T1000 (cell line): ENCODE measurements at regions not wholly inside any gene's neighbourhood (a gene's known extent, or its start where the extent isn't known, plus 50 kb on each side); places are given as distances from the start of the nearest gene placed in this dataset.
A peak's percentile ranks its signal among the peaks of the same experiment; 100 is the strongest.

Experiments
- DNase-seq: peaks from one replicate; lab custom pipeline; 2025; ENCODE audit warnings: mixed read lengths; lab: John Stamatoyannopoulos, UW

DNA sequence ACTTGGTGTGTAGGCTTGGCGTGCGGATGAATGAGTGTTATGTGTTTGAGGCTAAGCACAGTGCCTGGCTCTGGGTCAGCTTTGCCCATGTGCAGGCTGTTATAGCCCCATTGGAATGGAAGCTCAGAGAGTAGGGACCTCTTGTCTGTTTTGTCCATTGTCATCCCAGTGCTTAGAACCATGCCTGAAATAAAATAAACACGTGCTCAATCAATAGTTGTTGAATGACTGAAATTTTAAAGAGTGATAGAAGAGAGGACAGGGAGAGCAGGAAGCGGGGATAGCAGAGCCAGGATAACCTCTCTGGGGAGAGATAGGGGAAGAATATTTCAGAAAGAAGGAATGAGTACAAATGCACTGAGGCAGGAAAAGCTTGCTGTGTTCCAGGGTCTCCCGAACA, 263.9 kb downstream of the HIVEP2 start:
- DNase-seq = no peak

DNA sequence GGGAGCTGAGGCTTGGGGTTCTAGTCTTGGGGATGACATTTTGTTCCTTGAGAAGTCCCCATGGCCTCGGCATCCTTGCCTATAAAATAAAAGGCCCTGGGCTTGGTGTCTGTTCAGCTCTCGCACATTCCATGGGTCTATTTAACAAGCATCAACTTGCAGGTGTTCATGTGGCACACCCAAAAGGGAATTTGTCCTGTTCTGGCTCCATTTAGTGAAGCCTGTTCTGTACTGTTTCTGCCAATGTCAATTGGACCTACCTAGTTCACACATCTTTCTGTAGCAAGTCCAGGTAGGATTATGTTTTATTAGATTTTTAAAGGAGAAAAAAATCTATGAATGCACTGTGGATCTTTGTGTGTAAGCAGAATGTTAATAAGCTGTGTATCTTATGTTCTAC, 262.0 kb downstream of the HIVEP2 start:
- no peak for DNase-seq

DNA sequence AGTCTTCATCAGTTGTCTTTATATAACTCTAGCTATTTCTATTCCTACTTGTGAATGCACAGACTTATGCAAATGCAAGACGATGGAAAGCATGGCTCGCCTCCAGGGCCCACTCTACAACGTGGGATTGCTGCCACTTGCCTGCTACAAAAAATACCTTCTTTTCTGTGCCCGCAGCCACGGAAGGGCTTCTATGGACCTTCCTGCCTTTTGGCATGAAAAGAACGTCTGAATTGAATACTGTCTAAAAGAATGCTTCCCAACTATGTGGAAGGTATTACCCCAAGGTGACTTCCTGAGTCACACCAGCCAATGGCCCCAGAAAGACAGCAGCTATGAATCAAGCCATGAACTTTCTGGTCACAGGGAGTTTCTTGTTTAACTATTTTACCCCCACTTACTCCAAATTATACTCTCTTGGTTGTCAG, 261.2 kb downstream of the HIVEP2 start:
- no peak for DNase-seq

DNA sequence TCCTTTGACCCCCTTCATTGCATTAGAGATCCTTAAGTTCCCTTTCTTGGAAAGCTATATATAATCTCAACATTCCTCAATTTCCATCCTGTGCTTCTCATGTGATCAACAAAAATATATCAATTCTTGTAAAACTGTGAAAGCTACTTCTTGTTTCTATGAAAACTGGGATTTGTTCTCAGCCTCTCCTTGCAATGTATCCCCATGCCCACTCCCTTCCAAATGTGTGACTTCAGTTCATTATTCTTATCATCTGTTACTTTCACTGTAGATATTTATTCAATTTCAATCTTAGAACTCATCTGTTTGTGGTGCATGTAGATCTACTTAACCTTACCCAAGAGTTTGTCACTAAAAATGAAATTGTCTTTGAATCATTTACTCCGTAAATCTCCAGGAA, 260.6 kb downstream of the HIVEP2 start:
- DNase-seq = no peak

DNA sequence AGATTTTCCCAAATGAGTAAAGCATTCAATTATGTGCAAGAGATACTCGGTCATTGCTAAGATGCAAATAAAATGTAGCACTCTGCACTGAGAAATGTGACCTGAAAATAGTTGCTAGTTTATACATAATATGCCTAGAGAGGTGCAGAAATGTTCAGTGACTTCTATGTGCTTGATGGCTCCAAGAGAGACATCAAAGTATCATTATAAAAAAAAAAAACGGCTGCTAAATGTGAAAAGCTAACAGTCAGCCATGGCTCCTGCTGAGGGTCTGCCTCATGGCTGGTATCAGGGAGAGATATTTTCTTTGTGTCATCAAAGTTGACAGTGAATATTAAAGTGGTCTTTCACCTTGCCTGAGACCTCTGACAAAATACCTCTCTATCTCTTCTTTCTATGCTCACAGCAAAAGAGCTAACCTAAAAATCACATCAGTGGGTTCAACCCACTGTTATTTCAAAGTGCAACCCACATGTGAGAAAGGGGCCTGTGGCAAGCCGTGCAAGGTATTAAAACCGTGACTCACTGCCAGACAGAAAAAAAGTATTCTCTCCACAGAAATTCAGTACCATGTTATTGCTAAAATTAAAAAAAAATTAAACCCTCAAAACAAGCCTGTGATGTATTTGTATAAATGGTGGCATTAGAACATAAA, 259.0 kb downstream of the HIVEP2 start:
- DNase-seq = no peak

DNA sequence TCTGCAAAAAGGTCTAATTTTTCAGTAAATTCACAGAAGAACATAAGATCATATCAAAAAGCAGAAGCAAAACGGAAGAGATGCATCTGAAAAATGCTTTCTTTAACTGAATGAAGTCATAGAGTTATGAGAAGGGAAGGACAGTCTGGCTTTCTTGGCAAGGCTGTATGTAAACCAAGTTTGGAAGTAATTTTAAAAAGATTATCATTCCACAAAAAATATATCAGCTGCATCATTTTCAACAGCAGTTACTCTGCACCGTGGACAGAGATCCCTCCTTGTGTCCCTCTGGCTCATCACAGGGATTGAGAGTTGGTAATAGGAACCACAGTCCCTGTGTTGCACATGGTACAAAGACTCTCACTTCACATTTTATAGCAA, 258.5 kb downstream of the HIVEP2 start:
- no peak for DNase-seq

DNA sequence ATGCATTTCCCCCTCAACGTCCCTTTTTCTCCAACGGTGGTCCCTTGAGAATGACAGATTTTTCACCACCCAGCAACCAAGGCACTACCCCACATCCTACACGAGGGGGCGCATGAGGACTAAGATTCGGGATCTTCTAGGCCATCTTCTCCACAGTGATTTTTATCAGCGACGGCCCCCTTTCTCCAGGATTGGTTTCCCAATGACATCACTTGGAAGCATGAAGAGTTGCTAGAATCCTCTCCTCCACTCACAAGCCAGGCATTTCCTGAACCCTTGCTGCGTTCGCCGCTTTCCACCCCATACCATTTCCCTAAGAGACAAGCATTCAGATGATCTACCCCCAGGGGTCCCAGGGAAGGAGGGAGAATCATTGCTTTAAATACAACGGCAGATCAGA, 252.0 kb downstream of the HIVEP2 start:
- DNase-seq = peak; percentile 52

DNA sequence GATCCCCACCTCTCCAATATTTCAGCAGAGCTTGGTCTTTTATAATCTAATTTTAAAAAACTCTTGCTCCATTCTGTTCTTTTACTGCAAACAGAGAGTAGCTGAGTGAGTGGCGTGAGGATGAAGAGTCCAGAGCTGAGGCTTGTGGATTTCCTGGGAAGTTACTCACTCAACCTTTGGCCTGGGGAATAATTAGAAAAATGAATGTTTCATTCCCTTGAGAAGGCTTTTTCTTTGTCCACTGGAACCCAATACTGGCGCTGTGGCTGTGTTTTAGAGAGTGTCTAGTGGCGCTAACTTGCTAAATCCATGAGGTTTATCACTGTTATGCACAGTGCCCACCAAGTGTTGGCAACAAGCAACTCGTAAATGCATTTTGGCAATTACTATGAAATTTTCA, 251.5 kb downstream of the HIVEP2 start:
- no peak for DNase-seq

DNA sequence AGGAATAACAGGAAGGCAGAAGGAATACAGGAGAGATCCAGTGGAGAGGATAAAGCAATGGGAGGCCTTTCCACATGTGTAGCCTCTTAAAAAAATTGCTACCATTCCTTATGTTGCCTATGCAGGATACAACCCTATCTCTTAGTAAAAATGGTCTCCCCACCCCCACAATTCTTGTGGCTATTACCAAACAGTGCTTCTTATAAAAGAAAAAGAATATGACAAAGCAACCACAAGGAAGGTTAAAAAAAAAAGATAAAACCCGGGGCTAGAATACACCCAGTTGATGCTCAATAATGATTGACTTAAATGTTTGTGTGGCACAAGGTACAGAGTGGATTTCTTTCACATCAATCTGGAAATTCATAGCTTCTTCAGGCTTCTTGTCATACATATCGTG, 250.9 kb downstream of the HIVEP2 start:
- no peak for DNase-seq

DNA sequence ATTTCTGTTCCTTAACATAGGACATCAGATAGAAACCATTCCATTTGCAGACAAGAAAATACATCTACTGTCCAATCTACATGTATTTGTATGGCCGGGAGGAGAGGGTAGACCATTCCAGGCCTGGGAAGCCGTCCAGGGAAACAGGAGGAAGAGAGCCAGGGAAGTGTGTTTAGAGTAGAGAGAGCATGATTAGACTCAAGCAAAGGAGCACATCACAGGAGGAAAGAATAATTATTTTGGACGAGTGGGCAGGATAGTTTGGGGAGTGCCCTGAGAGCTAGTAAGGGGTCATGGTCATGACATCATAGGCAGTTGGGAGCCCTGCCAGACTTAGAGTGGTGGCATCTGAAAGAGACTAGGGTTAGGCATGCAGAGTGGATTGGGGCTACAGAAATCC, 250.0 kb downstream of the HIVEP2 start:
- DNase-seq = no peak

DNA sequence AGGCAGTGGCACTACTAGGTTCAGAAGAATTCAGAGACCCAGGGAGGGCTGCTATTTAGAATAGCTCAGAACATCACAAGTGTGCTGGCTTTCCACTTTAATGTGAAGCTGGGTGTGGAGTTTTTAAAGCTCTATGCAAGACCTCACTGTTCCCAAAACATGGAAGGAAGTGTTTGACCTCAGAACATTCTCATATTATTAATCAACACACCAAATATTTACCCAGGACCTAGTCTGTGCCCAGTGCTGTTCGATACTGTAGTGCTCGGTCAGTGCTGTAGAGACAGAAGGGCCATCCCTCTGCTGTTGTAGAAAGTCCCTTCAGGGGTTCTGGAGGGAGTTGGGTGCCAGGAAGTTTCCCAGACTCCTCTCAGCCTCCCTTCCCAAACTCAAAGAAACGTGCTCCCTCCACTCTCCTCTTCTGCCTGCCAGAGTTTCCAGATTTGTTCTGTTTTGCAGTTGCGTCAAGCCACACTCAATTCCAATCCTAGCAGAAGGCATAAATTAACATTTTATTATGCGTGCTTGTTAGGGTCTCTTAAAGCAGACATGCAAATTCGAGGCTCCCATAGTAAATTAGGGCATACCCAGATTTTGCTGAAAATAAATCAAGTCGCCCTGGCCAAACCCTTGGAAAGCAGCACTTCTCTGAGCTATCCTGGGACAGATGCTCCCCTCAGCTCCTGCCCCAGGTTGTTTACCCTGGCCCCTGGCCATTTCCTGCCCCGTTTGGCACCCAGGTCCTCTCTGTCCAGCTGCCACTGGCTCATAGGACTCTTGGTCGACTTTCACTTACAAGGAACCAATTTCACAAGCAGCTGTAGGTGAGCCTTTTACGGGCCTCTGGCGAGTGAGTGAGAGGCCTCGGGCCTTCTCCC, 248.6 kb downstream of the HIVEP2 start:
- DNase-seq = no peak

DNA sequence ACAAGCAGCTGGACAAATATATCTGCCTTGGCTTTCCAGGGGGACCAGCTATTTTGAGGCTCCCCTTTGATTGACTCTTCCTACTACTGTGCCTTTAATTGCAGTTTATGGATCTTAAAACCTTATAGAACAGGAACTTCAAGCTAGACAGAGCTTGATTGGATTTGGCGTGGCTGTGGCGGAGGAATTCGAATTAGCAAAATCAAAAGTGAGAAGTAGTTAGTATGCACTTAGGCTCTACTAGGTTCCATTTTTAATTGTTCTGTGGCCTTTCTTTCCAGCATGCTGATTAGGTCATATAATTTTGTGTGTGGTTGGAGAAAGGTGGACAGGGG, 248.0 kb downstream of the HIVEP2 start:
- DNase-seq = no peak

DNA sequence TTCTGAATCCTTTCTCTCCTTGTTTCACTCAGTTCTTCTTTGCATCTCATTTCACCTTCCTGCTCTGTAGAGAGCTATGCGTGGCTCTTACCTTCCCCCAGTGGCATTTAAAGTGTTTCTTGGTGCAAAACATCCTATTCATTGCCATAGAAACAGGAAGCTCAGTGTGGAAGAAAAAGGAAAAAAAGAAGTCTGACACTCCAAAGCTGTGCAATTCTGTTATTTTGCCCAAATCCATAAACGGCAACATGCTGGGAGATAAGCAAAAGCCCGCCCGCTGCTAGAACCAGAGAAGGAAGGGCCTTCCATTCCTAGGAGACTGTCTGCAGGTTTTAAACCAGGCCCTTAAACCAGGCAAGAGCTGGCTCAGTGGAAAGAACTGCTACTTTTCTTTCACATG, 247.1 kb downstream of the HIVEP2 start:
- DNase-seq = no peak

DNA sequence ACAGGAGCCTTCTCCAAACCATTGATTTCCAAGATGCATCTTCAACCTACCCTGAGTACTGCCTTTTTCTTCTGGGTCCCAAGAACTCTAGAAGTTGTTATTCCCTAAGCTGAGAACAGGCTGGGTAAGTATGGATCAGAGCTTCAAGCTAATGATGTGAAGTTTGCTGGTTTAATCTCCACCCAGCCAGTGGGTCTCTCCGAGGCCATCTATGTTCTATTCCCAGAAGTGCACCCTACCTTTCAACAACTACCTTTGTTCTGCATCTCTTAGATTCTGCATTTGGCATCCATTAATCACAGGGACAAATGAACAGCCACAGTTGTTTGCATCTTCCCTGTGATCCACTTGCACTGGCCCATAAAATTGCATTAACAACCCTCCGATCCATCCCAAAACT, 246.2 kb downstream of the HIVEP2 start:
- DNase-seq = no peak

DNA sequence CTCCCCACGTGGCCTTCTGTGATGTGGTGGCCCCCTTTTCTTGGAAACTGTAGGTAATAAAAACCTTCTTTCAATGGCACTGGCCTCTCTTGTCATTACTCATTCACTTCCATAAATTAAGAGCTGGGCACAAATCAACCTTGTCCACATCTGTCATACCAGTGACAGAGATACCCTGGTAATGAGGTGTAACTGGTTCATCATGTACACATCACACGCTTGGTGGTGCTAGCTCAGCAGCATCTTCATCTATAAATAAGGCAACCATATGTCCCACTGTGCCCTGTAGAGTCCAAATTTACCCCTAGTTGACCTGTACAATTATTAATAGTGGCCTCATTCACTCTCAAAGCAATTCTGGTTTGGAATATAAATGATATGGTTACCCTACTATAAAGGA, 245.6 kb downstream of the HIVEP2 start:
- no peak for DNase-seq

DNA sequence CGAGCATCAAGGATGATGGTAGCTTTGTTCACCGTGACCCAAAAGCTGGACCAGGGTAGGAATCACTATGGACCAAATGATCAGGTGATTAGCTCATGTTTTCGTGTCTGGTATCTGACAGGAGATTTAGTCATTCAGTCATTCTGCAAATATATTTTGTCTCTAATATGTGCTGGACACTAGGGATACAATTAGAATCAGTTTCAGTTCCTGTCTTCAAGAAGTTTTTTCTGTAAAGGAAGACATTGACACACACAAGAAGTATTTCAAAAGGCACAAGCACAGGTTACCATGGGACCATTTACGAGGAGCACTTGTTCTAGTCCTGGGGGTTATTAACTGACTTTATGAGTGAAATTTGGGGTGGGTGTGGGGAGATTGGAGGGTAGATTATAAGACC, 244.9 kb downstream of the HIVEP2 start:
- DNase-seq = no peak

DNA sequence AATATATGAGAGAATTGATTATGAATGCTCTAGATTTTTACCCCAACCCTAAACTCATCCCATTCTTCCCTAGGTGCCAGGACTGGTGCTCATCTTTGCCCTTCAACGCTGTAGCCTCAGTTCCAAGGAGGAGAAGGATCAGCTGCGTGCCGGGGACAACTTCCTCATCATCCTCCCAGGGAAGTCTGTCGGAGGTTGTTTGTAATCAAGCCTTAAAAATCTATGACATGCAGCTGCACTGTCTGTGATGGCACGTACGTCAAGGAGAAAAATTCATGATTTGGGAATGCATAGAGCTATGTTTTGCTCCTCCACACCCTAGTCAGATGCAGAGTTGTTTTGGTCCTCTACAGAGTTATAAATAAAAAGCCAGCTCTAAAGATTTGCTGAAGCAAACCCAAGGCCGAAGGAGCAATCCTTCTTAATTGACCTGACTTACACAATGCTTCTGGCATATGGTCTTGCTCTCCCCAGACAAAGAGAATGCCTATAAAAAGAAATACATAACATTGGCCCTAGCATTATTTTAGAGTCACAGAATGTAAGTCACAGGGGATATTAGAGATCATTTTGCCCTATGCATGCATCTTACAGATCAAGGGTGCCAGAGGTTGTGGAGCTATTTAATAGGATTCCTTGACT, 244.2 kb downstream of the HIVEP2 start:
- no peak for DNase-seq
